GM12878 (cell line): ENCODE measurements at regions not wholly inside any gene's neighbourhood (a gene's known extent, or its start where the extent isn't known, plus 50 kb on each side); places are given as distances from the start of the nearest gene placed in this dataset.
A peak's percentile ranks its signal among the peaks of the same experiment; 100 is the strongest.

Experiments used
- CREB1 ChIP-seq: IDR thresholded peaks from 2 replicates; pipeline ENCODE4 v1.6.1; 2012; ENCODE audit warnings: low read depth, mild to moderate bottlenecking, inconsistent platforms
- EED ChIP-seq: sonication (generic); IDR thresholded peaks from 2 replicates; pipeline ENCODE4 v1.6.1; 2016; ENCODE audit warnings: antibody characterized with exemption, low read depth
- EGR1 ChIP-seq, 2 experiments: IDR thresholded peaks; 1 replicate in 1 of 2; 2 replicates in 1 of 2; pipeline ENCODE4 v1.6.1; 2011 to 2012; ENCODE audit warnings: low read depth in 2 of 2, low read length in 2 of 2, borderline replicate concordance in 1 of 2, mild to moderate bottlenecking in 1 of 2, moderate library complexity in 1 of 2
- GATAD2B ChIP-seq: fragments of 450-650 bp; conservative IDR thresholded peaks from 2 replicates; pipeline ENCODE4 v1.6.1; 2017; ENCODE audit warnings: low read depth, mild to moderate bottlenecking, moderate library complexity
- MEF2A ChIP-seq: IDR thresholded peaks from 2 replicates; pipeline ENCODE4 v1.6.1; 2011; ENCODE audit warnings: low read depth, mild to moderate bottlenecking, low read length, moderate library complexity; ENCODE audit not compliant: insufficient read depth
- MYB ChIP-seq: fragments of 150-350 bp; IDR thresholded peaks from 2 replicates; pipeline ENCODE4 v1.6.1; 2014; ENCODE audit warnings: mild to moderate bottlenecking, low read depth, low read length, borderline replicate concordance
- NFYA ChIP-seq: IDR thresholded peaks from 2 replicates; pipeline ENCODE4 v1.6.1; 2011; ENCODE audit warnings: low read depth, mild to moderate bottlenecking, low read length, improper control_type of control experiment, borderline replicate concordance
- PML ChIP-seq: IDR thresholded peaks from 2 replicates; pipeline ENCODE4 v1.6.1; 2012; ENCODE audit warnings: low read length, inconsistent platforms
- POLR2AphosphoS2 ChIP-seq: IDR thresholded peaks from 2 replicates; pipeline ENCODE4 v1.6.1; 2011; ENCODE audit warnings: low read depth, mild to moderate bottlenecking, low read length, improper control_type of control experiment, moderate library complexity
- WRNIP1 ChIP-seq: IDR thresholded peaks from 2 replicates; pipeline ENCODE4 v1.6.1; 2011; ENCODE audit warnings: low read depth, low read length, improper control_type of control experiment, borderline replicate concordance
- ZBED1 ChIP-seq: IDR thresholded peaks from 2 replicates; pipeline ENCODE4 v1.6.1; 2016; ENCODE audit warnings: borderline replicate concordance
- ZBTB4 ChIP-seq: fragments of 450-650 bp; formaldehyde crosslinking; IDR thresholded peaks from 2 replicates; pipeline ENCODE4 v1.4.0; 2022; ENCODE audit warnings: mild to moderate bottlenecking, moderate library complexity
- TF ChIP-seq, protein P1 (sequence below): fragments of 450-650 bp; IDR thresholded peaks from 2 replicates; pipeline ENCODE4 v1.6.1; 2017; ENCODE audit warnings: mild to moderate bottlenecking, low read depth, inconsistent platforms; ENCODE audit not compliant: poor library complexity, severe bottlenecking

DNA sequence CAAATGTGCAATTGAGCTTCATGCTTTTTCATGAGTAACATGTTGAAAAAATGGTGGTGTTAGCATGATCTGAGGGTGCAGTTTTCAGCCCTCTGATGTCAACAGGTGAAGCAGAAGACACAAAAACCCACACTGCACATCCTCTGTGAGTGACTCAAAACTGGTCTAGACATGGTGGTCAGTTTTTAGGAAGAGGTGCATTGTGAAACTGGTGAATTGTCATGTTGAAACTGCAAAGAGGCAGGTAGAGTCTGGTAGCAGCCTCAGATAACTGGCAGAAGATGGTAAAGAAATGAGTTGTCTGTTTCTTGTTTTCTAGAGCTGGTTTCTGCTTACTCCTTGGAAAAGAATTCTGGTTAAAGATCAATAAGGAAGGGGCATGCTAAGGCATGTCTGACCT is 97.3 kb upstream of the HMCN1 start (continued):
- TF ChIP-seq MEF2A: peak; percentile 62; the same call in 1 of the 2 replicates
- TF ChIP-seq EGR1 (IDR thresholded peaks at IDR 0.05; ENCODE audit: borderline replicate concordance in 1 of 2, low read depth in 2 of 2, low read length in 2 of 2): peak in 1 of 2 experiments; percentile 64; a peak in 2 of 3 replicates
- no peak for TF ChIP-seq NFYA
- no peak for TF ChIP-seq POLR2AphosphoS2
- TF ChIP-seq, protein P1, sequence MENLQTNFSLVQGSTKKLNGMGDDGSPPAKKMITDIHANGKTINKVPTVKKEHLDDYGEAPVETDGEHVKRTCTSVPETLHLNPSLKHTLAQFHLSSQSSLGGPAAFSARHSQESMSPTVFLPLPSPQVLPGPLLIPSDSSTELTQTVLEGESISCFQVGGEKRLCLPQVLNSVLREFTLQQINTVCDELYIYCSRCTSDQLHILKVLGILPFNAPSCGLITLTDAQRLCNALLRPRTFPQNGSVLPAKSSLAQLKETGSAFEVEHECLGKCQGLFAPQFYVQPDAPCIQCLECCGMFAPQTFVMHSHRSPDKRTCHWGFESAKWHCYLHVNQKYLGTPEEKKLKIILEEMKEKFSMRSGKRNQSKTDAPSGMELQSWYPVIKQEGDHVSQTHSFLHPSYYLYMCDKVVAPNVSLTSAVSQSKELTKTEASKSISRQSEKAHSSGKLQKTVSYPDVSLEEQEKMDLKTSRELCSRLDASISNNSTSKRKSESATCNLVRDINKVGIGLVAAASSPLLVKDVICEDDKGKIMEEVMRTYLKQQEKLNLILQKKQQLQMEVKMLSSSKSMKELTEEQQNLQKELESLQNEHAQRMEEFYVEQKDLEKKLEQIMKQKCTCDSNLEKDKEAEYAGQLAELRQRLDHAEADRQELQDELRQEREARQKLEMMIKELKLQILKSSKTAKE: peak; percentile 97
- peak; percentile 86; the same call in 1 of the 2 replicates for TF ChIP-seq PML
- TF ChIP-seq MYB: no peak
- TF ChIP-seq ZBED1: peak; percentile 86; the same call in 1 of the 2 replicates
- TF ChIP-seq EED: peak; percentile 92
- peak; percentile 91 for TF ChIP-seq CREB1
- peak; percentile 52; the same call in 1 of the 2 replicates for TF ChIP-seq GATAD2B
- TF ChIP-seq WRNIP1: no peak
- TF ChIP-seq ZBTB4 (CRISPR knock-in tag): no peak
